Smooth muscle cell (in vitro differentiated cells): ENCODE measurements at regions not wholly inside any gene's neighbourhood (a gene's known extent, or its start where the extent isn't known, plus 50 kb on each side); places are given as distances from the start of the nearest gene placed in this dataset.

Source experiments
- DNase-seq: peaks from one replicate; lab custom pipeline; 2025; ENCODE audit not compliant: unreplicated experiment; lab: John Stamatoyannopoulos, UW
- H2AFZ ChIP-seq: fragments of 200-600 bp; sonication (generic); 2 replicates; pipeline ENCODE4 v1.6.0; 2016; ENCODE audit warnings: antibody characterized with exemption, low read depth, mild to moderate bottlenecking
- H3F3A ChIP-seq: fragments of 200-600 bp; sonication (generic); 2 replicates; pipeline ENCODE4 v1.6.0; 2017; ENCODE audit warnings: antibody characterized with exemption, low read depth
- H3K27ac ChIP-seq: fragments of 200-600 bp; sonication (generic); 2 replicates; pipeline ENCODE4 v1.5.1; 2016; ENCODE audit warnings: low read depth, mild to moderate bottlenecking
- H3K27me3 ChIP-seq: fragments of 200-600 bp; sonication (generic); 2 replicates; pipeline ENCODE4 v1.6.1; 2016; ENCODE audit warnings: low read depth, mild to moderate bottlenecking
- H3K36me3 ChIP-seq: fragments of 200-600 bp; sonication (generic); 2 replicates; pipeline ENCODE4 v1.5.1; 2016; ENCODE audit warnings: low read depth
- H3K4me1 ChIP-seq: fragments of 200-600 bp; sonication (generic); 2 replicates; pipeline ENCODE4 v1.5.1; 2016; ENCODE audit warnings: low read depth
- H3K4me2 ChIP-seq: fragments of 200-600 bp; sonication (generic); 2 replicates; pipeline ENCODE4 v1.6.0; 2016; ENCODE audit warnings: mild to moderate bottlenecking
- H3K4me3 ChIP-seq: fragments of 200-600 bp; sonication (generic); 2 replicates; pipeline ENCODE4 v1.5.1; 2016; ENCODE audit warnings: mild to moderate bottlenecking
- H3K79me2 ChIP-seq: fragments of 200-600 bp; sonication (generic); 2 replicates; pipeline ENCODE4 v1.6.0; 2016; ENCODE audit warnings: low read depth, mild to moderate bottlenecking
- H3K9ac ChIP-seq: fragments of 200-600 bp; sonication (generic); 2 replicates; pipeline ENCODE4 v1.6.0; 2016; ENCODE audit warnings: low read depth
- H3K9me3 ChIP-seq: fragments of 200-600 bp; sonication (generic); replicated peaks from 2 replicates; pipeline ENCODE4 v1.5.1; 2016; ENCODE audit warnings: low read depth
- H4K20me1 ChIP-seq: fragments of 200-600 bp; sonication (generic); 2 replicates; pipeline ENCODE4 v1.6.0; 2016; ENCODE audit warnings: low read depth
- CTCF ChIP-seq: fragments of 200-600 bp; sonication (generic); IDR thresholded peaks from 2 replicates; pipeline ENCODE4 v1.5.1; 2017; ENCODE audit warnings: borderline replicate concordance, mild to moderate bottlenecking, antibody characterized with exemption; ENCODE audit not compliant: insufficient read depth, poor library complexity, severe bottlenecking
- WGBS: methylation state at CpG from one replicate; pipeline ENCODE4 v1.1.7; 2016; ENCODE audit warnings: low lambda C conversion rate; 5-methylcytosine and 5-hydroxymethylcytosine counted together

GRCh38 chr2:163081754-163082153 lies 243.2 kb upstream of the KCNH7 start:
- H3K27ac ChIP-seq, result no peak overlapping the region
- H3K4me3 ChIP-seq, result no peak overlapping the region
- no peaks in the 10 kb centered on the region for H3K9me3 ChIP-seq
- TF ChIP-seq CTCF, result no peak
- no peak overlapping the region for H2AFZ ChIP-seq
- H3K79me2 ChIP-seq, result no peaks in the 10 kb centered on the region
- DNase-seq, result no peak
- H4K20me1 ChIP-seq, result no peaks in the 10 kb centered on the region
- H3K9ac ChIP-seq, result no peak overlapping the region
- H3K36me3 ChIP-seq, result no peaks in the 10 kb centered on the region
- no peaks in the 10 kb centered on the region for H3F3A ChIP-seq
- H3K4me1 ChIP-seq, result peaks cover 5% of the 10 kb centered on the region
- no peak overlapping the region for H3K4me2 ChIP-seq
- no peaks in the 10 kb centered on the region for H3K27me3 ChIP-seq

DNA sequence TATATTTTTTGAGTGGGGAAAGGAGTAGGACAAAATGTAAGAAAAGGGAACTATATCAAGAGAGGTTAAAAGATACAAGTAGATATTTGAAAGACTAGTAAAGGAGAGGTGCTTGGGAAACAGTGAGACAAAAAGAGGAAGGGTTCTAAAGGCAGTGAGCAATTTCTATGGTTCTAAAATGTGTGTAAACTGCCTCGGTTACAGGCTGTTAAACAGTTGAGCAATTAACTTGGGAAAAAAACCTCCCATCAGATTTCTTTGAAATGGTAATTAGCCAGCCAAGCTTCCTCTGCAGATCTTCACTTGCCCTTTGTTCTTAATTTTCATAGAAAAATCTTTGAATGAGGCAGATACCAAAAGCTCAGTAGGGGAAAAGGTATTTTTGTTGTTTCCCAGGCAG lies 238.7 kb upstream of the KCNH7 start:
- Histone ChIP-seq H4K20me1 (no peaks in the 10 kb centered on the region), H3K27ac (no peak overlapping the region)
- WGBS, result 10% methylated on average over 1 of the region's 1 CpG

DNA sequence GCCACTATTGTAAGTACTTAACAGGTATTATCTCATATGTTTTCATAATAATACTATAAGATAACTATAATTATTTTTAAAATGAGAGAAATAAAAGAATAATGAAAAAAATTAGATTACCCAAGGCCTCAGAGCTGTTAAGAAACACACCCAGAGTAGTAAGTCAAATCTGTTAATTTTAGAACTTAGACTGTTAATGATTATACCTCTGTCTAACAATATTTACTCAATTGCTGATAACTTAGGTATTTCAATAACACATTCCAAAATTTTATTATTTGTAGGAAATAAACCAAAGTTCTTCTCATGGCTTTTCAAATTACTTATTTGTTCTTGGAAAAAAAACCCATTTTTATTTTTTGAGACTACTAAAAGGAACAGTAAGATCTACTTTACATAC lies 227.5 kb upstream of the KCNH7 start:
- Histone ChIP-seq H3K79me2 (no peaks in the 10 kb centered on the region), H2AFZ (no peak overlapping the region), H3K4me3 (no peak overlapping the region), H3K36me3 (no peaks in the 10 kb centered on the region), H3K27me3 (no peaks in the 10 kb centered on the region), H3K4me1 (no peaks in the 10 kb centered on the region), H3K4me2 (no peak overlapping the region), H3K9me3 (no peaks in the 10 kb centered on the region), H3F3A (no peaks in the 10 kb centered on the region), H3K27ac (no peak overlapping the region), H4K20me1 (no peaks in the 10 kb centered on the region), H3K9ac (no peak overlapping the region)
- TF ChIP-seq CTCF, result no peak
- no peak for DNase-seq

More for the DNA sequence above, 238.7 kb upstream of the KCNH7 start:
- H2AFZ ChIP-seq, result no peak overlapping the region
- H3K4me2 ChIP-seq, result no peak overlapping the region
- H3F3A ChIP-seq, result no peaks in the 10 kb centered on the region
- no peaks in the 10 kb centered on the region for H3K9me3 ChIP-seq
- no peak overlapping the region for H3K9ac ChIP-seq
- H3K4me3 ChIP-seq, result no peak overlapping the region
- H3K79me2 ChIP-seq, result no peaks in the 10 kb centered on the region
- H3K36me3 ChIP-seq, result no peaks in the 10 kb centered on the region
- H3K27me3 ChIP-seq, result no peaks in the 10 kb centered on the region
- peaks cover 5% of the 10 kb centered on the region for H3K4me1 ChIP-seq
- TF ChIP-seq CTCF, result no peak
- no peak for DNase-seq

DNA sequence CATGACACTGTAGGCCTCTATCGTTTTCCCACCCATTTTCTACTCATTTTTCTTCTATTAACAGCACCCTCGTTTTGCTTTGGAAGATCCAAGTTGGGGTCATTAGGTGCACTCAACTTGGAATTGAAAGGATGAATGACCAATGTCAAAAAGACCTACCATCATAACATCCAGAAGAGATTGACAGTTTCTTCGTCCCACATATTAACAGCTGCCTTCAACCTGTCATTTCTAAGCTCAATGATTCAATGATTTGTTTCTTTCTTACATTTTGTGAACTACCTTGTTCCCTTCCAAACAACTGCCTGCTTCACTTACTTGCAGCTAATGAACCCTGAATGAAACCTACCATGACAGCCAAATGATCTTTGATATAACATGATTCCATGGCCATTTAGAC lies 224.0 kb upstream of the KCNH7 start:
- no peak for DNase-seq
- H3K79me2 ChIP-seq, result no peaks in the 10 kb centered on the region
- 77% methylated on average over 3 of the region's 3 CpGs for WGBS

More for the DNA sequence above, 224.0 kb upstream of the KCNH7 start:
- Histone ChIP-seq H4K20me1 (no peaks in the 10 kb centered on the region), H3K27me3 (no peaks in the 10 kb centered on the region), H3K36me3 (no peaks in the 10 kb centered on the region), H3K4me2 (no peak overlapping the region), H3K4me3 (no peak overlapping the region), H3F3A (no peaks in the 10 kb centered on the region), H2AFZ (no peak overlapping the region), H3K9ac (no peak overlapping the region), H3K9me3 (no peaks in the 10 kb centered on the region), H3K4me1 (no peaks in the 10 kb centered on the region), H3K27ac (no peak overlapping the region)
- no peak for TF ChIP-seq CTCF
